ENCODE measurements at regions not wholly inside any gene's neighbourhood (a gene's known extent, or its start where the extent isn't known, plus 50 kb on each side); places are given as distances from the start of the nearest gene placed in this dataset.
A peak's percentile ranks its signal among the peaks of the same experiment; 100 is the strongest.

DNA sequence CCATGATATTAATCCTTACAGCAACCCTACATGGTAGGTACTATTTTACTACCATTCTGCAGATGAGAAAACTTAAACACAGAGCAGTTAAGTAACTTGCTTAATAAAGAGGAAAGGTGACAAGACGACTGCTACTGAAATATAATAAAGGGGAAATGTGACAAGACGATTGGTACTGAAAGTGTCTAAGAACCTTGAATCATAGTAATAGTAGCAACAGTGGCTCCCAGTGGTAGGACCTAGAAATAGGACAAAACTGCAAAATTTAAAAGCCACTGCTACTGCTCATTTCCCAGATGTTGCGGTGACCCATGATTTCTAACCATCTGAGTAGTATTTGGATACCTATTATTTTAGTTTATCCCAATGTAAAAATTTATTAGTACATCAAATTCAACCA is 89.5 kb downstream of the TASL start:
- TF ChIP-seq CTCF (IDR thresholded peaks at IDR 0.05) (peak; percentile 32), EZH2phosphoT487 (IDR thresholded peaks at IDR 0.05) (no peak), EZH2 (IDR thresholded peaks at IDR 0.05) (no peak)

All from neural progenitor cell (in vitro differentiated cells).